ENCODE measurements at regions not wholly inside any gene's neighbourhood (a gene's known extent, or its start where the extent isn't known, plus 50 kb on each side); places are given as distances from the start of the nearest gene placed in this dataset.

- no peaks in the 10 kb centered on the region for H4K20me1 ChIP-seq (ENCODE audit: insufficient read depth, low read length)
- no peak overlapping the region for H3K27ac Mint-ChIP-seq
- H3K36me3 ChIP-seq (replicated peaks in 1 of 2; ENCODE audit: control insufficient read depth in 1 of 2, insufficient read depth in 2 of 2, low read length in 2 of 2) = no peaks in the 10 kb centered on the region
- no peak overlapping the region for H2AFZ ChIP-seq (ENCODE audit: insufficient read depth, low read depth, low read length, poor library complexity, severe bottlenecking)
- H3K27ac ChIP-seq (ENCODE audit: low read depth in 1 of 2, low read length in 2 of 2) = no peak overlapping the region
- H3K36me3 Mint-ChIP-seq = peaks cover 2 to 4% of the 10 kb centered on the region in 2 donors
- peaks cover 27 to 35% of the 10 kb centered on the region in 2 donors for H3K4me1 ChIP-seq (ENCODE audit: control insufficient read depth in 1 of 2, insufficient read depth in 2 of 2, low read length in 2 of 2)
- no peak overlapping the region for H3K4me3 ChIP-seq (replicated peaks in 1 of 3; ENCODE audit: low read depth in 2 of 3, low read length in 3 of 3)
- H3K79me2 ChIP-seq (ENCODE audit: insufficient read depth, low read length) = no peaks in the 10 kb centered on the region
- no peaks in the 10 kb centered on the region for H3K9me3 ChIP-seq (replicated peaks in 1 of 2; ENCODE audit: control insufficient read depth in 1 of 2, insufficient read depth in 1 of 2, low read length in 2 of 2)
- DNase-seq = no peak
- no peak overlapping the region for H3K4me2 ChIP-seq (replicated peaks; ENCODE audit: extremely low read depth, low read length, poor library complexity, severe bottlenecking)
- H3K9ac ChIP-seq (ENCODE audit: insufficient read depth, low read length, poor library complexity, severe bottlenecking) = no peak overlapping the region
- H3K27me3 Mint-ChIP-seq (ENCODE audit: low read depth in 3 of 3) = peaks cover 0 to 4% (median 0%) of the 10 kb centered on the region in 3 donors
- no peak overlapping the region for H3K4me3 Mint-ChIP-seq
- peaks cover 33% of the 10 kb centered on the region for H3K4me1 Mint-ChIP-seq
- H3K9me3 Mint-ChIP-seq = peaks cover 0 to 1% (median 0%) of the 10 kb centered on the region in 7 donors
- intact Hi-C loops (cut with micrococcal nuclease) = no loop called here
- no peaks in the 10 kb centered on the region for H3K27me3 ChIP-seq (ENCODE audit: control insufficient read depth in 2 of 2, insufficient read depth in 2 of 2, low read length in 2 of 2)
- no peak for TF ChIP-seq CTCF (IDR thresholded peaks at IDR 0.05)
- WGBS (ENCODE audit: insufficient coverage) = no CpG with 5 or more reads among the region's 2 CpGs
Observed at GRCh38 chr3:153626158-153626557, 464.1 kb downstream of the RAP2B start.

- H3K9me3 ChIP-seq (replicated peaks in 1 of 2; ENCODE audit: control insufficient read depth in 1 of 2, insufficient read depth in 1 of 2, low read length in 2 of 2) = no peaks in the 10 kb centered on the region
- intact Hi-C loops (cut with micrococcal nuclease) = no loop called here
- H2AFZ ChIP-seq (ENCODE audit: insufficient read depth, low read depth, low read length, poor library complexity, severe bottlenecking) = no peak overlapping the region
- Mint-ChIP-seq H3K9me3 (no peaks in the 10 kb centered on the region), H3K4me1 (peaks cover 17% of the 10 kb centered on the region), H3K4me3 (peak overlapping the region in 1 of 2 donors; percentile 72), H3K36me3 (no peaks in the 10 kb centered on the region), H3K27ac (no peak overlapping the region), H3K27me3 (ENCODE audit: low read depth in 3 of 3) (peaks cover 0 to 3% (median 0%) of the 10 kb centered on the region in 3 donors)
- 0% methylated on average over 2 of the region's 4 CpGs for WGBS (ENCODE audit: insufficient coverage)
- H3K4me1 ChIP-seq (ENCODE audit: control insufficient read depth in 1 of 2, insufficient read depth in 2 of 2, low read length in 2 of 2) = peaks cover 16 to 21% of the 10 kb centered on the region in 2 donors
- no peak overlapping the region for H3K9ac ChIP-seq (ENCODE audit: insufficient read depth, low read length, poor library complexity, severe bottlenecking)
- H3K27ac ChIP-seq (ENCODE audit: low read depth in 1 of 2, low read length in 2 of 2) = no peak overlapping the region
- no peak for TF ChIP-seq CTCF (IDR thresholded peaks at IDR 0.05)
- H3K36me3 ChIP-seq (replicated peaks in 1 of 2; ENCODE audit: control insufficient read depth in 1 of 2, insufficient read depth in 2 of 2, low read length in 2 of 2) = no peaks in the 10 kb centered on the region
- H3K79me2 ChIP-seq (ENCODE audit: insufficient read depth, low read length) = no peaks in the 10 kb centered on the region
- peak overlapping the region; percentile 4 for H3K4me2 ChIP-seq (replicated peaks; ENCODE audit: extremely low read depth, low read length, poor library complexity, severe bottlenecking)
- DNase-seq = peak; percentile 10 to 55 (median 14)
- H3K4me3 ChIP-seq (replicated peaks in 1 of 3; ENCODE audit: low read depth in 2 of 3, low read length in 3 of 3) = no peak overlapping the region
- H3K27me3 ChIP-seq (ENCODE audit: control insufficient read depth in 2 of 2, insufficient read depth in 2 of 2, low read length in 2 of 2) = no peaks in the 10 kb centered on the region
- H4K20me1 ChIP-seq (ENCODE audit: insufficient read depth, low read length) = no peaks in the 10 kb centered on the region
Observed at GRCh38 chr3:153628591-153628990, 466.6 kb downstream of the RAP2B start.

Data from CD14-positive monocyte (primary cell).